Cerebellar cortex (tissue), 1 donor: ENCODE measurements at regions not wholly inside any gene's neighbourhood (a gene's known extent, or its start where the extent isn't known, plus 50 kb on each side); places are given as distances from the start of the nearest gene placed in this dataset.
"Not testable (repeated sequence)": the region's sequence is repeated elsewhere in the genome, so short reads cannot be mapped to it uniquely, and the experiment has no call there.

Experiments
- DNase-seq: peaks from one replicate; pipeline ENCODE4 v3.0.0-alpha.2; 2015; ENCODE audit warnings: low spot score

DNA sequence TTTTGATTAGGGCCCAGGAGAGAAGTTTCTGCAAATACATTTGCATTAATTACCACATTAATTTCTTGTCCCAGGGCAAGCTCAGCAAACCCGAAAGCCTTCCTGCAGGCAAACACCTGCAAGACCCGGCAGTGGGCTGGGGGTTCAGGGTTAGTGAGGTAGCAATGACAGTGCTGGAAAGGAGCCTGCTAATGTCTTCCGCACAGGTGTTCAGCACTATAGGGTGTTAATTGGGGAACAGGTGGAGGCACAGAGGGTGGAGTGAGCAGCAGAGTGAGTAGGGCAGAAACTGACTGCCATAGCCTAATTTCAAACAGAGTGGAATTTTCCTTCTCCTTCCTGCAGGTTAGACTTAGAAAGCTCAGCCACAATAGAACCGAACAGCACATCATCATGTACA lies 50.9 kb upstream of the UBASH3B start:
- DNase-seq: peak; percentile 99

DNA sequence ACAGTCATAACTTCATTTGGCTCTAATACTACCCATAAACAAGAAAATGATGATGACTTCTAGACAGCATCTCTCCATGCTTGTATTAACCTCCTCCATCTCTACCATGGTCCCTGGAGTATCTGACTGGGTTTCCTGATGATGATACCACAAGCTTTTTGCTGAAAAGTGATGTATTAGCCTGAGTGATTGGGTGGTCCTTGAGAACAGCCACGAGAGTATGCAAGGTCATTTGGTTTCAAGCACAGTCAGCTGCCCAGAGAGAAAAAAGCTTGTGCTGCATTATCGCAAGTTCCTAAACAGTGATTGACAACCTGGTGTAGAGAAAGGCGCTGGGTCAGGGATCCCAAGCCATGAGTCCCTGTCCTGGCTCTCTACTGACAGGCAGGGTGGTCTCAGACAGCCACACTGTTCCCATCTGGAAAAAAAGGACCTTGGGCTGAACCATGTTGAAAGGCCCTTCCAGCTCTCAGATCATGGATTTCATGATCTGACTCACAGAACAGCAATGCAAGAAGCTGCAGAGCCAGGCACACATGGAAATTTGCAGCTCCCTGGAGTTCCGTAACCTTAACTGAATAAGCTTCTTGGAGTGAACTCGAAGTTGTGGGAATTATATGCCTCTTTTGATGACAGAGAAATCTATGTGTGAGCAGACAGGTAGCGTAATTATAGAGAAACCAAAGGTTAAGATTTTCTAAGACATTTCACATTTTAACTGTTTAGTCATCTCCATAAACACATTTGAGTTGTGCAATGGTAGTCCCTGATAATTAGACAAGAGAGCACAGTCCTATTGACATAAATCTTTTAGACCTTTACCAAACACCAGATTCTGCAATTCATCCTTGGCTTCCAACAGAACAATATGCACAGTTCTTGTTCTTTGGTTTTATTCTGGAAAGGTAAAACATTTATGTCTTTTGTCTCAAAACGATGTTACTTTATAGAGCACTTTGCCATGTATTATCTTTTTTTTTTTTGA lies 54.1 kb upstream of the UBASH3B start:
- peak; percentile 33 for DNase-seq

DNA sequence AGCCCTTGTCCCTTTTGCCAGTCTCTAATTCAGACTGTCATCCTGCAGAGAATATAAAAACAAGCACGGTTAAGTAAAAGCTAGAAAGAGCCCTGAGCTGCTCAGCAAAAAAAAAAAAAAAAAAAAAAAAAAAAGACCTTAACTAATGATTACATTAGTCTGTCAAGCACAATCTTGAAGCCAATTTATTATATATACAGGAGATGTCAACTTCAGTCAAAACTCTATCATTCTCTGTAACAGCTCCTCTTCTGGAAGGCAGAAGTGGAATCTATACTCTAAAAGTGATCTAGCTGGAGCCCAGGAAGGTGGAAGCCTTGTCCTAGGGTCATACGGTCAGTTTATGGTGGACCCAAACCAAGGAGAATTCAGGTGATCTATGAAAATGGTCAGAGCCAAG lies 55.2 kb upstream of the UBASH3B start:
- no peak for DNase-seq

DNA sequence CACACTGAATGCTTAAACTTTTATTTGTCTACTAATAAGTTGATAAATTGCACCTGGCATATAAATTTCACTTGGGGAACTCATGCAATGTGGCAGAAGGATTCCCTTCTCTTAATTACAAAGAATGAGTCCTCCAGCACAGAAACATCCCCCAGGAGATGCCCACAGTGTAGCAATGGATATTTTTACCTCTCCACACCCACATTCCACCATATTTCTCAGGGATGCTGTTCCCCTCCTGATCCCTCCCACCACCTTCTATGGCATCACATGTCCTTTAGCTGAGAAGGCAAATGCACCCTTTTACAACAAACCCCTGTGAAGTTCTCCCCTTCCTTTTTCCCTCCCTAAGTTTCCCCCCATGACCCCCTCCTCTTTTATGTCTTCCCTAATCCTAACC lies 56.1 kb upstream of the UBASH3B start:
- no peak for DNase-seq

DNA sequence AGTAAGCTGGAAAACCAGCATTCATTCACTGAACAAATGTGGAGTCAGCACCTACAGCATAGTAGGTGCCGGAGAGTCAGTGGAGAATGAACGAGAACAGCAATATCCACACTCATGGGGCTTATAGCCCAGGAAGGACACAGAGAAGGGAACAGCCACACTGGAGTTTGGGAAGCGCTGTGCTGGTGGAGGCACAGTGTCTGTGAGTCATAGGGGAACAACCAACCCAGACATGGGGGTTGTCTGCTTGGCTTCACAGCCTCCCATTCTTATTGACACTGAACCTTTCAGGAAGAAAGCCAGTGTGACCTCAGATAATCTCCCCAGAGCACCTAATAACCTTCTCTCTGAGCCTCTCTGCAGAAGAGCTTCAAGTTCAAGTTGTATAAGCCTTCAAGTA lies 56.6 kb upstream of the UBASH3B start:
- DNase-seq: no peak

DNA sequence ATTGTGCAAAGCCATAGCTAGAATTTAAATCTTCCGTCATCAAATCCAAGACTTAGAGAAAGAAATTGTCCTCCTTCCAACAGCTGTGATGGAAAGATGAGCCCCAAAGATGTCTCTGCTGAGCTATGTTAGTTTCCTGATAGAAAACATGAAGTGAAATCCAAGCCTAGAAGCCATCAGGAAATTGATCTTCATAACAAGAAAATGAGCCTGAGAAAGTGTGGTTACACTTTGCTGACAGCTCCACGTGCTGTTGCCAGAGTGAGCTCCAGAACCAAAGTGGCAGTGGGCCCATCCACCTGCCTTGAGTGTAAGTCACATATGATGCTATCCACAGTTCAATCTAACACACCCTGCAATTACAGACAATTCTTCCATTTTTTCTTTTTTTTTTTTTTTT lies 58.0 kb upstream of the UBASH3B start:
- DNase-seq: peak; percentile 22

DNA sequence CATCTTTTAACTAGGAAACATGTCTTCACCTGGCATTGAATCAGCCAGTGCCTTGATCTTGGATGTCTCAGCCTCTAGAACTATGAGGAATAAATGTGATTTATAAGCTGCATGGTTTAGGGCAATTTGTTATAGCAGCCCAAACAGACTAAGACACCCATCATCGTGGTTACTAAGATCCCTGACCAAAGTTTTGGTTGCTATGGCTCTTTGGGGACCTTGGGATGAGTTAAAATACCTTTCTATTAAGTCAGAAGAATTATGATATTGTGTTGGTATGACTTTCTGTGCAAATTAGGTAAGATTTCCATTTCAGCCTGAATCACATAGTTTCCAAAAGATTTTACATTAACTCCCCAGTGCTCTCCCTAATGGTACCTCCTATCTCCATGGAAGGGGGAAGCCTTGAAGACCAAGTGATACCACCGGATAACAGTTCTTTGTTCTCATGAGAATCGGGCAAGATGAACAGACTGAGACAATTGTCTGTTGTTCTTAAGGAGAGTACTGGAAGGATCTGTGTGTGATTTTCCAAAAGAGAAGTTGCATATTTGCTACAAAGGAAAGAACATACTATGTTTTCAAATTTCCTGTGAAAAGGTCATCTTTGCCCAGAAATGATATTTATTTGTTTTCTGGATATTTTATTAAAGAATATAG lies 60.4 kb upstream of the UBASH3B start:
- DNase-seq: no peak

DNA sequence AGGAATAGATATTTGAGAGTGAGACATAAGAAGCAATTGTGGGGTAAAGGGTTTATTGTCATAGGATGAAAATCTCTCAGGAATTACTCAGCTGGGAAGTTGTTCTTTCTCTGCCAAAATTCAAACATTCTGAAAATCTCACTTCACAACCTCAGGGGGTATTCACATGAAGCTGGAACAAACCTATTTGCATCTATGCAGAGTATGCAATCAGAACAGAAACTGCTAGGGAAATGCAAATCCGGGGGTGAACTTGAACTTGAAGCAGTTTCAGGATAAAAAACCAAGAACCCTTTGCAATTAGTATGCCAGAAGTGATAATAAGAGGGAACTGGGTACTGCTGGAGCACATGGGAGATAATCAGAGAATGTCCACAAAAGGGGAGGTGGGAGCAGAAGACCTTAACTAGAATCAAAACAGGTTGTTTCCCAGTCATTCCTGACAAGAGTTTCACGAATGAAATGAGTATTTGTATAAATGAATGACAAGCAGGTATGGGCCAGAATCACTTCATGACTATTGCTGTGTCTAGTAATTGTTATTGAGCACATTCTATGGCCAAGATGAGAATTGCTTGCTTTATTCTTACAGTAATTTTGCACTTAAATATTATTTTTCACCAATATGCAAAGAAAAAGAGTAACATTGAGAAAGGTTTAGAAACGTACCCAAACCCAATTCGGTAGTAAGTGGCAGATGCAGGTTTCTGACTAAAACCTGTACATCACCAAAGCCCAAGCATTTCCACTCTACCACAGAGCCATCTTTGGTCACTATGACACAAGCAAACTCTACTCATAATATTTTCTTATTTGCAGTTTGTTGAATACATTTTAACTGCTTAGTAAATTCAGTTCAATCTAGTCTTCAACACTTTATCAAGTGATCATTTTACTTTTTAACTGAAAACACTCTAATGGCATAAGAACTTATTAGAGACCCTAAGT lies 61.8 kb upstream of the UBASH3B start:
- DNase-seq: no peak

DNA sequence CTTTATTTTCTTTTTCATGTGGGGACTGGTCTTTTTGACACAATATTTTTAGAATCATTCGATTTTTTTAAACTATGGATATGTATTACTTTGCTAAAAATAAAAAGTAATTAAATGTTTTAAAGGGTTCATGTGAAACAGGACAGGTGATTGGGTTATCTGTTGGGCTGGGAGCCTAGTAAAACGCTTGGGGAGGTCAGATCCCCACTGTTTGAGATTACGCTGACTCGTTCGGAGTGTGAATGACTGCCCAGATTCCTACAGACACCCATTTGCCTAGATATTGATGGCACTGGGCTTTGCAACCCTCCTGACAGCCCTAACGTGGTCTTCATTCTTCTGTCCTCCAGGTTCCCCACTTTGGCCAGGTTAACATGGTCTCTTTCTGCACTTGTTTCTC lies 62.9 kb upstream of the UBASH3B start:
- DNase-seq: no peak

DNA sequence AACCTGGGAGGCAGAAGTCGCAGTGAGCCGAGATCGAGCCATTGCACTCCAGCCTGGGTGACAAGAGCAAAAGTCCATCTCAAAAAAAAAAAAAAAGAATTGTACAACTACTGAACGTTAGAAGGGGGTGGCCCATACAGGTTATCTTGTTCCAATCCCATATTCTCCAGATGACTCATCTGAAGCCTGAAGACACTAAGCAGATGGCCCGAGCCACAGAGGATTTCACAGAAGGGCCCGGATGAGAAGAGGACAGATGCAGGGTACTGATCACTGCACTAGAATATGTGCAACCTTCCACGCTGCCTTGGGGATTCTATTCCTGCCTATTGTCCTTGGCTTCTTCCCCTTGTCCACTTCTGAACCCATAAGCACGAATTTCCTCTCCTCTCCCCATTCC lies 70.9 kb upstream of the UBASH3B start:
- DNase-seq: no peak

DNA sequence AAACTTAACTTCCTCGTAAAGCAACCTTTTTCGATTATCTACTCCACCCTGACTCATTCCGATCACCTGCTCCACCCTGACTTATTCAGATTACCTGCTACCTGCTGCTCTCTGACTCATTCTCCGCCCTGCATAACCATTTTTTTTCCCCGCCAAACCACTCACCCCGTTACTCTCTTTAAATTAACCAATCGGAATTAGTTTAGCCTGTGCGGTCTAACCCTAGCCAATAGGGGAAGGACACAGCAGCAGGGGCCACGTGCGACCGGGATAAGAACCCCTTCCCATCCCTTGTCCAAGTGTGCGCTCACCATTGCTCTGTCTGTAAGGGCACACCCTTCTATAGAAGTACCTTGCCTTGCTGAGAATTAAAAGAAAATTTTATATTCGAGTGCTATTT lies 75.5 kb upstream of the UBASH3B start:
- not testable (repeated sequence) for DNase-seq

DNA sequence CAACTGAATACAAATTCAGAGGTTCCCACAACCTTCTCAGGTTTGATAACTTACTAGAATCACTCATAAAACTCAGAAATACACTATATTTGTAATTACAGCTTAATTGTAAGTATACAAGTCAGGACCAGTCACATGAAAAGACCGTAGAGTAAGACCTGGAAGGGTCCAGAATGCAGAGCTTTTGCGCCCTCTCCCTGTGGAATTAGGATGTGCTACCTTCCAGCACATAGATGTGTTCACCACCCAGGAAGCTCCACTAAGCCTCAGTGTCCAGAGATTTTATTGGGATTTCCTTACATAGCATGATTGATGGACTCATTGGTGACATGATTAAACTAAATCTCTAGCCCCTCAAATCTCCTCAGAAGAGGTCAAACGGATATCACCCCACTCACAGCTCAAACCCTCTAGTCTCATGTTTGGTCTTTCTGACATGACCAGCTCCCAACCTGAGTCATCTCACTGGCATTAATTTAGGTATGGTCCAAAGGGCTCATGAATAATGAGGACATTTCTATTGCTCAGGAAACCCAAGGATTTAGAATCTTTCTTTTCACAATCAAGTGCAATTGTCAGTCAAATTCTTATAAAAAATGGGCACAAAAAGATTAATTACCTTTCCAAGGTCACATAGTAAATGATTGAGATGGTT lies 77.2 kb upstream of the UBASH3B start:
- no peak for DNase-seq

DNA sequence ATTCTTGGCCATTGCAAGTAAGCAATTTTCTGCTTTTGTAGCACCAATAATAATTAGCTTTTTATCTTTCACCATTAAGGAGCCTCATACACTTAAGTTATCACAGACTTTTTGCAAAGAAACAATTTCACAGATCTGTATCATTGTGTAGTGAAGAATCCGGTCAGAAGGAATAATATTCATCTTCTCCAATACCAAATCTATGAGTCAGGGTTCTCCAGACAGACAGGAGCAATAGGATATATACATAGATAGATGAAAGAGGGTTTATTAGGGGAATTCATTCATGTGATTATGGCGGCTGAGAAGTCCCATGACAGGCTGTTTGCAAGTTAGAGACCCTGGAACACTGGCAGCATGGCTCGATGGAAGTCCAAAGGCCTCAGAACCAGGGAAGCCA lies 82.9 kb upstream of the UBASH3B start:
- no peak for DNase-seq

DNA sequence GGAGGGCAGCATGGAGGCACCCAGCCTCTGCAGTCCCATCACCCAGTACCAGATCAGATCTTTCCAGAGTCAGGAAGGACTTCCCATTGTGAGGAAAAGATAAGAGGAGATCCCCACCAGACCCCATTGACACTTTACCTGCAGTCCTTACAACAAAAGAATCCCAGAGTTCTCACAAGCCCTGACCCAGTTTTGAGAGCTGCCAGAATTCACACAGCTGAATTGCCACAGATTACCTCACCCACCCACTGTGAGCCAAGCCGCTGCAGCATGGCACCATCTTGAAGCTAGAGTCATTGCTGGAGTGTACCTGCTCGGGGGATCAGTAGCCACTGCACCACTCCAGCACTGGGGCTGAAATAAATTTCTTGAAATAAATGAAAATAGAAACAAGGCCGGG lies 91.8 kb upstream of the UBASH3B start:
- peak; percentile 42 for DNase-seq

DNA sequence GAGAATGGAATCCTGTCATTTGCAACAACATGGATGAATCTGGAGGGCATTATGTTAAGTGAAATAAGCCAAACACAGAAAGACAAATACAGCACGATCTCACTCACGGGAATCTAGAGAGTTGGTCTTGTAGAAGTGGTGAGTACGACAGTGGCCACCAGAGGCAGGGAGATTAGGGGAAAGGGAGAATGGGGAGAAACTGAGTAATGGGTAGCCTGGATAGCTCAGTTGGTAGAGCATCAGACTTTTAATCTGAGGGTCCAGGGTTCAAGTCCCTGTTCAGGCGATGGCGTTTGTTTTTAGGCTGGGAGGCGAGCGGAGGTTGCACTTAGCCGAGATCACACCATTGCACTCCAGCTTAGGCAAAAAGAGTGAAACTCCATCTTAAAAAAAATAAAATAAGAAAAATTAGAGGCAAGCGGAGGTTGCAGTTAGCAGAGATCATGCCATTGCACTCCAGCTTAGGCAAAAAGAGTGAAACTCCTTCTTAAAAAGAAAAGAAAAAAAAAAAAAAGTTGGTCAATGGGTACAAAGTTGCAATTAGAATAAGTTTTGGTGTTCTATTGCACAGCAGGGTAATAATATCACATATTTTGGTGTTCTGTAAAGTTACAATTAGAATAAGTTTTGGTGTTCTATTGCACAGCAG lies 95.7 kb upstream of the UBASH3B start:
- DNase-seq: no peak

DNA sequence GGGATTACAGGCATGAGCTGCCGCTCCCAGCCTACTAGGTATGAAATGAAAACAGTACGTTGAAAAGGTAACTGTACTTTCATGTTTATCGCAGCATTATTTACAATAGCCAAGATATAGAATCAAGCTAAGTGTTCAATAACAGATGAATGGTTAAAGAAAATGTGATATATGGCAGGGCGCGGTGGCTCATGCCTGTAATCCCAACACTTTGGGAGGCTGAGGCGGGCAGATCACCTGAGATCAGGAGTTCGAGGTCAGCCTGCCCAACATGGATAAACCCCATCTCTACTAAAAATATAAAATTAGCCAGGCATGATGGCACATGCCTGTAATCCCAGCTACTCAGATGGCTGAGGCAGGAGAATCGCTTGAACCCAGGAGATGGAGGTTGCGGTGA lies 96.3 kb upstream of the UBASH3B start:
- not testable (repeated sequence) for DNase-seq

DNA sequence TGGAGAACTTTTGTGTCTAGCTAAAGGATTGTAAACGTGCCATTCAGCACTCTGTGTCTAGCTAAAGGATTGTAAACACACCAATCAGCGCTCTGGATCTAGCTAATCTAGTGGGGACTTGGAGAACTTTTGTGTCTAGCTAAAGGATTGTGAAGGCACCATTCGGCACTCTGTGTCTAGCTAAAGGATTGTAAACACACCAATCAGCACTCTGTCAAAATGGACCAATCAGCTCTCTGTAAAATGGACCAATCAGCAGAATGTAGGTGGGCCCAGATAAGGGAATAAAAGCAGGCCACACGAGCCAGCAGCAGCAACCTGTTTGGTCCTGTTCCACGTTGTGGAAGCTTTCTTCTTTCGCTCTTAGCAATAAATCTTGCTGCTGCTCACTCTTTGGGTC lies 98.4 kb upstream of the UBASH3B start:
- DNase-seq: not testable (repeated sequence)

DNA sequence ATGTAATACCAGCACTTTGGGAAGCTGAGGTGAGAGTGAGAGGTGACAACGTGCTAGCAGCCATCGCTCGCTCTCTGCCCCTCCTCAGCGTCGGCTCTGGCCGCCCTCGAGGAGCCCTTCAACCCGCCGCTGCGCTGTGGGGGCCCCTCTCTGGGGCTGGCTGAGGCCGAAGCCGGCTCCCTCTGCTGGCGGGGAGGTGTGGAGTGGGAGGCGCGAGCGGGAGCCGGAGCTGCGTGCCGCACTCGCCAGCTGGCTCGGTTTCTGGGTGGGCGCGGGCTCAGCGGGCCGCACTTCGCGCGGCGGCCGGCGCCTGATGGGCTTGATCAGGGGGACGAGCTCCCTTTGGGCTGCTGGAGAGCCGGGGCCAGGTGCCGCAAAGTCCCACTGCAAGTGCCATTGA lies 98.9 kb upstream of the UBASH3B start:
- no peak for DNase-seq

DNA sequence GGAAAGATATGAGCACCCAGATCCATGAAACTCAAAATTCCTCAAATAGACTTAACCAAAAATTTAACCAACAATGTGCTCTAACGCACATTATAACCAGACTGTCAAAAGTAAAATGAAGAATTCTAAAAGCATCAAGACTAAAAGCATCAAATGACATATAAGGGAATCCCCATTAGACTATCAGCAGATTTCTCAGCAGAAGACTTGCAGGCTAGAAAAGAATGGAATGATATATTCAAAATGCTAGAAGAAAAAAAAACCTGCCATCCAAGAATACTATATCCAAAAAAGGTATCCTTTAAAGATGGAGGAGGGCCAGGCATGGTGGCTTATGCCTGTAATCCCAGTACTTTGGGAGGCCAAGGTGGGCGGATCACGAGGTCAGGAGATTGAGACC lies 117.5 kb upstream of the UBASH3B start:
- DNase-seq: no peak

DNA sequence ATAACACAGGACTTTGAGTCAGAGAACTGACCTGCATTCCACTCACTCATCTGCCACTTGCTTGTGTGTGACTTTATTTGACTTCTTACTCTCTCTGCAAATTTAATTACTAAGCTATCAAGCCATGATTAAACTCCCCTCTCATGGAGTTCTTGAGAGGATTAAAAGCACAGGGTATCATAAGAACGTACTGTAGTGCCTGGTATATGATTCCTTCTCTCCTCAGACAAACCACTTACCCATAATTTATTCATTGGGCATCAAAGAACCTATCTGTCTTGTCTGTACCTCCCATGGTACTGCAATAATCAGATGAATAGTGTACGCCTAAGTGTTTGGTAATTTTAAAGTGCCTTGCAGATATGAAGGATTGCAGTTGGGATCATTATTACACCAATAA lies 130.6 kb upstream of the UBASH3B start:
- no peak for DNase-seq
